HAP-1 (cell line): ENCODE measurements at regions not wholly inside any gene's neighbourhood (a gene's known extent, or its start where the extent isn't known, plus 50 kb on each side); places are given as distances from the start of the nearest gene placed in this dataset.
A peak's percentile ranks its signal among the peaks of the same experiment; 100 is the strongest.
"Not testable (repeated sequence)": the region's sequence is repeated elsewhere in the genome, so short reads cannot be mapped to it uniquely, and the experiment has no call there.

ENCODE experiments used
- DNase-seq, 2 experiments: peaks; one replicate each; pipeline ENCODE4 v3.0.0-alpha.2; 2016 to 2020; ENCODE audit warnings: low spot score in 2 of 2
- H3K27me3 ChIP-seq: fragments of 250-450 bp; sonication (Bioruptor Pico); 2 replicates; pipeline ENCODE4 v1.5.1; 2020; ENCODE audit warnings: low read depth, mild to moderate bottlenecking, moderate library complexity
- H3K36me3 ChIP-seq: fragments of 250-450 bp; sonication (Bioruptor Pico); replicated peaks from 2 replicates; pipeline ENCODE4 v1.5.1; 2020; ENCODE audit warnings: mild to moderate bottlenecking
- H3K4me1 ChIP-seq: fragments of 250-450 bp; sonication (Bioruptor Pico); 2 replicates; pipeline ENCODE4 v1.5.1; 2020; ENCODE audit warnings: mild to moderate bottlenecking
- H3K4me3 ChIP-seq: fragments of 250-450 bp; sonication (Bioruptor Pico); 2 replicates; pipeline ENCODE4 v1.5.1; 2020; ENCODE audit warnings: mild to moderate bottlenecking, moderate library complexity
- H3K9me3 ChIP-seq: fragments of 250-450 bp; sonication (Bioruptor Pico); 2 replicates; pipeline ENCODE4 v1.5.1; 2020; ENCODE audit warnings: mild to moderate bottlenecking, moderate library complexity
- in situ Hi-C: fragments of 300-500 bp; cut with MboI; formaldehyde crosslinking; loops from 3 replicates; pipeline ENCODE4 v1.14.3; 2020; ENCODE audit warnings: low sequenced_read_pairs, inconsistent platforms, mixed read lengths

DNA sequence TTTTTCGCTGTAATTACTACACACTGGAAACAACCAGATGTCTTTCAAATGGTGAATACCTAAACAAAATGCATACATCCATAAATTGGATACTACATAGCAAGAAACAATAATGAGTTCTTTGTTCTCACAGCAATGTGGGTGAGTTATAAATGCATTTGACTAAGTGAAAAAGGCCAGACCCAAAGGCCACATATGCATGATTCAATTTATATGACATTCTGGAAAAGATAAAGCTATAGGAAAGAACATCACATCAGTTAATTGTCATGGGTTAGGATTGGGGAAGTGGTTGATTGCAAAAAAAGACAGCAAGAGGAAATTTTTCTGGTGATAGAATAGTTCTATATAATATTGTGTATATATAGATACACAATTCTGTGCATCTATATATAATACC, 198.9 kb downstream of the CYLC2 start:
- H3K4me3 ChIP-seq = no peak overlapping the region
- in situ Hi-C loops = no loop called here
- H3K27me3 ChIP-seq = no peaks in the 10 kb centered on the region
- no peaks in the 10 kb centered on the region for H3K36me3 ChIP-seq
- H3K4me1 ChIP-seq = no peaks in the 10 kb centered on the region
- DNase-seq = no peak
- no peaks in the 10 kb centered on the region for H3K9me3 ChIP-seq

DNA sequence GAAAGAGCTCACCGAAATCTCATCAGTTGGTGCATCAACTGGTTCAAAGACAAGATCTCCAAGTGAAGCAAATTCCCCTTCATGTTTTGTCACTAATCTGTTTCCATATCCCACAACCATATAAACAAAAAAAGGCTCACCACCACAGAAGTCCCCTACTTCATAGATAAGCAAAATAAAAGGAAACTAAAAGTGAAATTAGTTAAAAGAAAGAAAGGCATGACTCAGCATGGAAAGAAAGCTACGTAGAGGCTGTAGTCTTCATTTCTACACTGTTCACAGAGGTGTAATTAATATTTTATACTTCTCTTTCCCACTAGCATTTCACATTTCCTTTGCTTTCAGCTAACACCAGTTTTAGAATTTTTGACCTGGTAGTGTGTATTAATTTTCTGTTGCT, 208.0 kb downstream of the CYLC2 start:
- in situ Hi-C loops = no loop called here
- Histone ChIP-seq H3K4me1 (no peaks in the 10 kb centered on the region), H3K9me3 (no peaks in the 10 kb centered on the region), H3K27me3 (no peaks in the 10 kb centered on the region), H3K4me3 (no peak overlapping the region), H3K36me3 (no peaks in the 10 kb centered on the region)
- no peak for DNase-seq

DNA sequence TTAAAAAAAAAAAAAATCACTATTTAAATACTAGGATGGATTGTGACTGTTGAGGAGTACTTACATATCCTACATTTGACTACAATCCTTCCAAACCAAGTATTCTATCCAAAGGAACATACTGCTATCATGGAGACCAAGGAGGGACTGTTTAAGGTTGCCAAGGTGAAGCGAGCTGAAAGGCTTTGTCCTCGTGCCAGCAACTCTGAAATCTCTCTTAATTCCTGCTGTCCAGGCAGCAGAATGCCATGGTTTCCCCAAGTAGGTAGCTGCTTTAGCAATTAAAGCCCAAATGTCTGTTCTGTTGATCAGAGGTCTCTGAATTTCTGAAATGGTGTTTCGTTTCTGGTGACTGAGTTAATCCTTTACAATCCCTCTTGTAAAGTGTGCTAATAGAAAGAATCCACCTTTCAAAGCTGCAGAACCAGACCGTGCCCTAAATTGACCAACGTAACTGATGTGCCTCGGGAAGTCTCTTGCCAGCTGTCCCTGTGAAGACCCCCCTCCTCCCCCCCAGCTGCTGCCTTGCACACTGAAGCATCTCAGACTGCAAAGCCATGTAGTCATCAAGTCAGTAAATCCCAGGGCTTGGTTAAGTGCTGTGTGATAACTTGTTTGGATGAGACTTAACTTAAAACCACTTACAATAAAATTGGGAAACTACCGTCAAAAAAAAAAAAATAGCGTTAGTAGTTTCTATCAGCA, 210.9 kb downstream of the CYLC2 start:
- in situ Hi-C loops, H3K36me3 ChIP-seq, H3K4me3 ChIP-seq, H3K27me3 ChIP-seq, H3K9me3 ChIP-seq, H3K4me1 ChIP-seq, DNase-seq: not testable (repeated sequence)

DNA sequence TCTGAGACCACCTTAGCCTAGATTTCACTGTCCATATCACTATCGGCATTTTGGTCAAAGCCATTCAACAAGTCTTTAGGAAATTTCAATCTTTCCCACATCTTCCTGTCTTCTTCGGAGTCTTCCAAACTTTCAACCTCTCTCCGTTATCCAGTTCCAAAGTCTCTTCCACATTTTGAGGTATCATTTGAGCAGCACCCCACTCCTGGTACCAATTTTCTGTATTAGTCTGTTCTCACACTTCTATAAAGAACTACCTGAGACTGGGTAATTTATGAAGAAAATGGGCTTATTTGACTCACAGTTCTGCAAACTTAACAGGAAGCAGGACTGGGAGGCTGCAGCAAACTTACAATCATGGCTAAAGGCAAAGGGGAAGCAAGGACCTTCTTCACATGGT, 215.5 kb downstream of the CYLC2 start:
- no peak for DNase-seq
- H3K27me3 ChIP-seq = no peaks in the 10 kb centered on the region
- no peaks in the 10 kb centered on the region for H3K9me3 ChIP-seq
- H3K4me3 ChIP-seq = no peak overlapping the region
- no peaks in the 10 kb centered on the region for H3K36me3 ChIP-seq
- H3K4me1 ChIP-seq = no peaks in the 10 kb centered on the region; the same call in 1 of the 2 replicates
- in situ Hi-C loops = no loop called here

DNA sequence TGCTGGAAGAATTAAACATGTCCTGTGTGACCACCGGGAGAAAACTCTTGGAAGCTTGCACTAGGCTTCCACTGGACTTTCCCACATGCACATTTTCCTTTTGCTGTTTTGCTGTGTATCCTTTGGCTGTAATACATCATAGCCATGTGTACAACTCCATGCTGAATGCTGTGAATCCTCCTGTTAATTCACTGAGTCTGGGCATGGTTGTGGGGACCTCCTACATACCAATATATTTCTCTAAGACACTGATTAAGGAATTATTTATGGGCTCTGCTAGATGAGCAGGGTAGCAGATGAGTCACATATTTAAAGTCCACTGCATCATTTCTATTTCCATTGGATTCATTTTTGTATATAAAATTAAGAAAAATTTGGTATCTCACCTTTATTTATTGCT, 220.1 kb downstream of the CYLC2 start:
- H3K27me3 ChIP-seq = no peaks in the 10 kb centered on the region
- no peak overlapping the region for H3K4me3 ChIP-seq
- no peak for DNase-seq
- no peaks in the 10 kb centered on the region for H3K9me3 ChIP-seq
- in situ Hi-C loops = no loop called here
- H3K36me3 ChIP-seq = no peaks in the 10 kb centered on the region
- no peaks in the 10 kb centered on the region; the same call in 1 of the 2 replicates for H3K4me1 ChIP-seq

DNA sequence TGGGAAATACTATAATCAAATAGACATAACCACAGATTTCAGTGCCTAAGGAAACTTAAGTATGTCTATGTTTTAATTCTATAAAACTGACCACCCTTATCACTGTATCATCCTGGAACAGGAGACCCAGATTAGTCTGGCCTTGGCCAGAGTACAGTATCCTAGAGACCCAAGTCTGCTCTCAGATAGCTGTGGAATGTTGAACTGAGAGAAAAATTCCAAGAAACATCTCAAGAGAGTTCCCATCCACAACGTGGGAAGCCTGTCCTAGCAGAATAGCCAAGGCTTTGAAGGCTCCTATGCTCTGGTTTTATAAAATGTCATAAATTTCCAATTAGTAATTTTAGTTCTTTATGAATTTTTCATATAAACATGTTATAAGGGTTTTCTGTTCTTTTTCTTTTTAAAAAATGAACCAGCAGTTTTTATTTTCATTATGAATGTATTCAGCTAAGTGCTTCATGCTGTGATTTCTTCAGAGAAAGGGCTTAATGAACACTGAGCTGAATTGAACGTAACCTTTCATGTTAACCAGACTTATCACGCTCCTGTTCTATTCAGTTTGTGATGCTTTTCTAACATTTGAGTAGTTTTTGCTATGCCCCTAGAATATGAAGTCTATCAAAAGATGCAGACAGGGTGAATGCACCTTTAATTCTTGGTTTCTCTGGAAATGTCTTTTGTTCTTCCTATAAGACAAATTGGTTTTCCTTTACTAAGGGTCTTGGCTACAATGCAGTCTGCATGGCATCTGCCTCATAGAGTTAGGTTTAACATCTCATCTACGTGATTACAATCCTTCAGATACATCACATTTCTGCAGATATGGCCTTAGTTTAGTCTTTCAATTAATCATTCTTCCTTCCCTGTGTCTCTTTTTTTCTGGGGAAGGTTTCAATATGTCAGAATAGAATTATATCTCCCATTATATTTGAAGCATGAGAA, 230.8 kb downstream of the CYLC2 start:
- H3K4me1 ChIP-seq = no peaks in the 10 kb centered on the region
- DNase-seq = no peak
- no peaks in the 10 kb centered on the region for H3K27me3 ChIP-seq
- H3K9me3 ChIP-seq = no peaks in the 10 kb centered on the region
- H3K36me3 ChIP-seq = no peaks in the 10 kb centered on the region
- no peak overlapping the region for H3K4me3 ChIP-seq
- in situ Hi-C loops = no loop called here

DNA sequence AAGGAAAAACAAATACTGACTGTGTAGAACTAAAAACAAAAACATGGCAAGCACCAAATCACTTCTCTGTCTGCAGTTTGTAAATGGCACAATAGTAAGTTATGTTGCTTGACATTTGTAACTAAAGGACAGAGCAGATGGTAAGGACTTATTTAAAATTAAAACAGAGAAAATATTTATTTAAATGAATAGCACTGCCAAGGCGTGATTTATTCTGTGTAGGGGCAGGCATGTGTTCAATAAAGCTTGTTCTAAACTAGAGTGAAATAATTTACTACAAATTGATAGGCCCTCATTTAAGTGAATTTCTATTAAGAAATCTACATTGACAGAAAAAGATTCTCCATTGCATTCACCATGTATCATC, 231.5 kb downstream of the CYLC2 start:
- no peaks in the 10 kb centered on the region for H3K27me3 ChIP-seq
- DNase-seq = no peak
- H3K4me3 ChIP-seq = no peak overlapping the region
- H3K4me1 ChIP-seq = no peaks in the 10 kb centered on the region
- in situ Hi-C loops = no loop called here
- H3K9me3 ChIP-seq = no peaks in the 10 kb centered on the region
- H3K36me3 ChIP-seq = no peaks in the 10 kb centered on the region

DNA sequence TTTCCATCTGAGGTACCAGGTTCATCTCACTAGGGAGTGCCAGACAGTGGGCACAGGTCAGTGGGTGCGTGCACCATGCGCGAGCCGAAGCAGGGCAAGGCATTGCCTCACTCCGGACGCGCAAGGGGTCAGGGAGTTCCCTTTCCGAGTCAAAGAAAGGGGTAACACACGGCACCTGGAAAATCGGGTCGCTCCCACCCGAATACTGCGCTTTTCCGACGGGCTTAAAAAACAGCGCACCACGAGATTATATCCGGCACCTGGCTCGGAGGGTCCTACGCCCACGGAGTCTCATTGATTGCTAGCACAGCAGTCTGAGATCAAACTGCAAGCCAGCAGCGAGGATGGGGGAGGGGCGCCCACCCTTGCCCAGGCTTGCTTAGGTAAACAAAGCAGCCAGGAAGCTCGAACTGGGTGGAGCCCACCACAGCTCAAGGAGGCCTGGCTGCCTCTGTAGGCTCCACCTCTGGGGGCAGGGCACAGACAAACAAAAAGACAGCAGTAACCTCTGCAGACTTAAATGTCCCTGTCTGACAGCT, 242.5 kb downstream of the CYLC2 start:
- H3K27me3 ChIP-seq, in situ Hi-C loops, H3K4me1 ChIP-seq, H3K9me3 ChIP-seq, H3K4me3 ChIP-seq, H3K36me3 ChIP-seq: not testable (repeated sequence)
- peak in 1 of 2 experiments; percentile 52 for DNase-seq

DNA sequence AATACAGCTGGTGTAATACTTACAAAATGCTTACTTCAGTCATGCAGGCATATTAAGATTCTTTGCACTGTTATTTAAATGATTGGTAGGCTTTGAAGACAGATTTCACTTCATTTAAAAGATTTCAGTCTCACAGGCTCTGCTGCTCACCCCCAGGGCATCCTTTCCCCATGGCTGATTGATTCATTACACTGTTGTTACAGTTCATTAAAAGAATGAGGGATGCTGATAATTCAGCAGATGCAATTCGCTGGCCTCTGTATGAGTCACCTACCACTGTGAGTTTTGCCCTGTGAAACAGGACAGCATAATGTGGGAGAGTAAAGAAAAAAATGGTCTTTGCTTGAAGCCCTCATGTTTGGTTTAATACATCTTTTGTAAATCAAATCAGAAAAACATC, 246.9 kb downstream of the CYLC2 start:
- H3K27me3 ChIP-seq = no peaks in the 10 kb centered on the region
- H3K9me3 ChIP-seq = no peaks in the 10 kb centered on the region
- peak; percentile 90 to 95 for DNase-seq
- no peaks in the 10 kb centered on the region for H3K36me3 ChIP-seq
- no peak overlapping the region for H3K4me3 ChIP-seq
- in situ Hi-C loops = no loop called here
- H3K4me1 ChIP-seq = peaks cover 32% of the 10 kb centered on the region

DNA sequence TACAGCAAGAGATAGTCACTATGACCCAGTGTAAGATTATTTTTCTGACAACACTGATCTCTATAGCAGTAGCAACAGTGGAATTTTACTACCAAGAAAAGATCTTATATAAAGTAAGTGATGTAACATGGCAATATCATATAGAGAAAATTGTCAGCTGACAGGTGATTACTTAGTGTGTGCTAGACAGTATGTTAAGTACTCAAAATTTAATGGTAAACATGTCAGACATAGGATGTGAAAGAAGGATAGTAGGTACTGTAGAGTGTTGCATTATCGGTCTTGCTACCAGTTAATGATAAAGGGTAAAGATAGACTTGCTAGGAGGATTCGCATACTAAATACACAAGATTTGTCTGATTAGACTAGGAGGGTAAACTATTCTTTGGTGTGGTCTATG, 247.4 kb downstream of the CYLC2 start:
- Histone ChIP-seq H3K9me3 (no peaks in the 10 kb centered on the region), H3K36me3 (no peaks in the 10 kb centered on the region), H3K4me3 (no peak overlapping the region), H3K4me1 (peaks cover 37% of the 10 kb centered on the region), H3K27me3 (no peaks in the 10 kb centered on the region)
- in situ Hi-C loops = no loop called here
- DNase-seq = no peak

DNA sequence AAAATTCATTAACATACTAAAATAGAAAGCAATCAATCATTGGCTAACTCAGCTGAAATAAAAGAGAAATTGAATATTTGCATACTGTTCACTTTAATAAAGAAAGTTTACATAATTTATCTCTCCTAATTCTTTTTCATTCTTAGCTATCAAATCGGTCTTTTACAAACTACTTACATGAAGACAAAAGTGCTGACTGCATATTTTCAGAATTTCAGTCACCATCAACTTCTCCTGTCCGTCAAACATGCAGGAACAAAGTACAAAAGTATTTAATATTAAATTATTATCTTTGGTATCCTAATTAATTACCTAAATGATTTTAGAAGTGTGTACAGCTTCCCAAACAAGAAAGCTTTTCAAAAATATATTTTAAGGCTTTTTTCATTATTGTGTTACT, 248.4 kb downstream of the CYLC2 start:
- no peak overlapping the region for H3K4me3 ChIP-seq
- no peaks in the 10 kb centered on the region for H3K9me3 ChIP-seq
- H3K27me3 ChIP-seq = no peaks in the 10 kb centered on the region
- no peaks in the 10 kb centered on the region for H3K36me3 ChIP-seq
- in situ Hi-C loops = no loop called here
- peaks cover 47% of the 10 kb centered on the region for H3K4me1 ChIP-seq
- DNase-seq = no peak

DNA sequence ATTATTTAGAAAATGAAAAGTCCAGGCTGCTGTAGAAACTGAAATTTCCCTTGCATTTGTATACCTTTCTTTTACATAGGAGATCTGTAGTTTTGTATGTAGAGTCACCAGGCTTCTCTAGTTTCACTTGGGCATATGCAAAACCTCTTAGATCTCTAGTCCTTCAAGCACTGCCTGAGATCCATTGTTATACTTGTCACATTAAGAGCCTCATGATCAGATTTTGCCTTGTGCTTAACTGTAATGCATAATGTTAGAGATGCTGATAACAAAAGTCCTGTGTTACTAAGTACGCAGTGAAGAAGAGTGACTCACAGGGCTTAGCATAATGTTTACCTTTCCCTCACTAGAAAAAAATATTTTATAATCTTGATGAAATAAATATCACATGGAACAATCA, 250.2 kb downstream of the CYLC2 start:
- Histone ChIP-seq H3K27me3 (no peaks in the 10 kb centered on the region), H3K36me3 (no peaks in the 10 kb centered on the region), H3K9me3 (no peaks in the 10 kb centered on the region), H3K4me1 (peaks cover 62% of the 10 kb centered on the region), H3K4me3 (no peak overlapping the region)
- in situ Hi-C loops = no loop called here
- DNase-seq = peak in 1 of 2 experiments; percentile 98

DNA sequence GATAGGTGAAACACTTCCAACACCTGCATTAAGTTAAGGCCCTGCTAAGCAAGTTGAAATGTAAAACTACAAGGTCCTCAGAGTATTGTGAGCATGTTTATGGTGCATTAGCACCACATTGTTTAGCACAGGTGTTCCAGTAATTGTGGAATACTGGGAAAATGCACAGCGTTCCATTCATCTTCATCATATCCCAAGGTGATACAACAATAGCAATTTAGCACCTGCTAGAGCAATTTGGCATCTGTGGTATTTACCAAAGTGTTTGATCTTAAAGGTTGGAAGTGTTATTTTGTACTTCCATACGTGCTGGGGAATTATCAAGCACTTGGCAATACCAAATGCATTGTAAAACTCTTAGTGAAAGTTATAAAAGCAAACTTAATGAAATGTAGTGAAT, 266.8 kb downstream of the CYLC2 start:
- H3K4me1 ChIP-seq = no peaks in the 10 kb centered on the region
- H3K36me3 ChIP-seq = no peaks in the 10 kb centered on the region
- H3K4me3 ChIP-seq = no peak overlapping the region
- no peak for DNase-seq
- no peaks in the 10 kb centered on the region for H3K9me3 ChIP-seq
- in situ Hi-C loops = no loop called here
- H3K27me3 ChIP-seq = no peaks in the 10 kb centered on the region

DNA sequence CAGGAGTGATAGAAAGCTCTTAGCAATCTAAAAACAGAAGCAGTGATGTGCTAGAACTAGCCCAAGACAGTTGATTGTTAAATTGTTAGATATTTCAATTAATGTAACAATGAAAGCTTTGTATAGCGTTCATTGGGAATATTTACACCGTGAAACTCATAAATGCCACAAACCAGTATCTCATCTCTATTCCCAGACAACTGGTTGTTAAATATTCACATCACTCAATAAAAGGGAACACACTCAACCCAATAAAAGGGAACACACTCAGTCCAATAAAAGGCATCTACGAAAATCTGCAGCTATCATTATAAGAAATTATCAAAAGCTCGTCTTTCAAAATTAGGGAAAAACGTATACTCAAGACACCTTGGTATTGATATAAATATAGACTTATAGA, 270.9 kb downstream of the CYLC2 start:
- Histone ChIP-seq H3K4me3 (no peak overlapping the region), H3K4me1 (no peaks in the 10 kb centered on the region), H3K9me3 (no peaks in the 10 kb centered on the region), H3K27me3 (no peaks in the 10 kb centered on the region), H3K36me3 (no peaks in the 10 kb centered on the region)
- in situ Hi-C loops = no loop called here
- DNase-seq = no peak
